Astrocyte (in vitro differentiated cells and primary cell): ENCODE measurements at regions not wholly inside any gene's neighbourhood (a gene's known extent, or its start where the extent isn't known, plus 50 kb on each side); places are given as distances from the start of the nearest gene placed in this dataset.

Experiments
- DNase-seq: peaks from one replicate; pipeline ENCODE4 v3.0.0-alpha.2; 2010; ENCODE audit warnings: low read depth
- FAIRE-seq: peaks from 2 replicates; lab custom pipeline; 2011; peaks lifted over from hg19 to GRCh38; lab: Jason Lieb, UNC
- H2AFZ ChIP-seq: 2 replicates; pipeline ENCODE4 v1.6.0; 2012; ENCODE audit warnings: low read depth, low read length, inconsistent platforms
- H3K27ac ChIP-seq: 2 replicates; pipeline ENCODE4 v1.5.1; 2011; ENCODE audit warnings: low read depth, low read length, inconsistent platforms
- H3K27me3 ChIP-seq: 2 replicates; pipeline ENCODE4 v1.6.0; 2011; ENCODE audit warnings: low read length, inconsistent platforms; ENCODE audit not compliant: insufficient read depth
- H3K36me3 ChIP-seq: 2 replicates; pipeline ENCODE4 v1.5.1; 2011; ENCODE audit warnings: low read length, inconsistent platforms; ENCODE audit not compliant: insufficient read depth
- H3K4me1 ChIP-seq: 2 replicates; pipeline ENCODE4 v1.5.1; 2011; ENCODE audit warnings: low read length, inconsistent platforms; ENCODE audit not compliant: insufficient read depth
- H3K4me2 ChIP-seq: 2 replicates; pipeline ENCODE4 v1.6.0; 2012; ENCODE audit warnings: low read length, inconsistent platforms
- H3K4me3 ChIP-seq: 2 replicates; pipeline ENCODE4 v1.5.1; 2011; ENCODE audit warnings: low read depth, mild to moderate bottlenecking, low read length, inconsistent platforms; ENCODE audit not compliant: insufficient read depth
- H3K79me2 ChIP-seq: 2 replicates; pipeline ENCODE4 v1.6.0; 2012; ENCODE audit warnings: mild to moderate bottlenecking, low read length, inconsistent platforms; ENCODE audit not compliant: insufficient read depth
- H3K9ac ChIP-seq: 2 replicates; pipeline ENCODE4 v1.6.0; 2012; ENCODE audit warnings: mild to moderate bottlenecking, low read length, inconsistent platforms
- H3K9me3 ChIP-seq: 2 replicates; pipeline ENCODE4 v1.5.1; 2012; ENCODE audit warnings: low read depth, mild to moderate bottlenecking, low read length, inconsistent platforms; ENCODE audit not compliant: insufficient read depth
- H4K20me1 ChIP-seq: 2 replicates; pipeline ENCODE4 v1.6.0; 2012; ENCODE audit warnings: low read length, inconsistent platforms; ENCODE audit not compliant: insufficient read depth
- H3K27ac Mint-ChIP-seq: one replicate; pipeline ENCODE4 v1.8.0; 2021; ENCODE audit warnings: mild to moderate bottlenecking, mixed read lengths; ENCODE audit not compliant: unreplicated experiment
- H3K27me3 Mint-ChIP-seq: one replicate; pipeline ENCODE4 v1.8.0; 2021; ENCODE audit warnings: low read depth, mixed read lengths; ENCODE audit not compliant: unreplicated experiment
- H3K36me3 Mint-ChIP-seq: one replicate; pipeline ENCODE4 v1.8.0; 2021; ENCODE audit warnings: low read depth, mixed read lengths; ENCODE audit not compliant: unreplicated experiment
- H3K4me1 Mint-ChIP-seq: one replicate; pipeline ENCODE4 v1.8.0; 2021; ENCODE audit warnings: low read depth, mixed read lengths; ENCODE audit not compliant: unreplicated experiment
- H3K4me3 Mint-ChIP-seq: one replicate; pipeline ENCODE4 v1.8.0; 2021; ENCODE audit warnings: mild to moderate bottlenecking, moderate library complexity, mixed read lengths; ENCODE audit not compliant: unreplicated experiment
- H3K9me3 Mint-ChIP-seq: one replicate; pipeline ENCODE4 v1.8.0; 2021; ENCODE audit warnings: mild to moderate bottlenecking, mixed read lengths; ENCODE audit not compliant: unreplicated experiment
- EZH2 ChIP-seq: IDR thresholded peaks from 2 replicates; pipeline ENCODE4 v1.6.1; 2012; ENCODE audit warnings: mild to moderate bottlenecking, low read length, inconsistent platforms; ENCODE audit not compliant: insufficient read depth
- TF ChIP-seq, protein P1 (sequence below): IDR thresholded peaks from 2 replicates; pipeline ENCODE4 v1.5.1; 2011; ENCODE audit warnings: low read depth, mild to moderate bottlenecking, inconsistent platforms, low read length, moderate library complexity; ENCODE audit not compliant: insufficient read depth

DNA sequence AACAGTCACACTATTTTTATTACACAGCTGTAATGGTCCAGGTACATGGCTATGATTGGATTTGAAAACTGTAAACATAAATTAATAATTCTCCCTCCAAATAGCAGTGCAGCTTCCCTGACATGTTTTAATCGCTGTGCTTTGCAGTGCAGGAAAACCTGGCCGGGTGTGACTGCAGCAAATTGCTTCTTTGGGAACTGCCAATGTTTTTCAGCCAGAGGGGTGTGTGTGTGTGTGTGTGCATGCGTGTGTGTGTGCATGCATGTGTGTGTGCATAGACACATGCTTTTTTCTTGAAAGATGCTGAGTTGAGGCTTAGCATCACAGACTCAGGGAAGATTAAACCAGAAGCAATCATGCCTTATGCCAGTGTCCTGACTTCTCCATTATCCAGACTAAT is 231.2 kb downstream of the PRDM2 start:
- Histone ChIP-seq H3K9ac (no peak overlapping the region), H4K20me1 (no peaks in the 10 kb centered on the region), H3K4me2 (no peak overlapping the region), H3K4me1 (no peaks in the 10 kb centered on the region), H3K79me2 (no peaks in the 10 kb centered on the region), H3K9me3 (no peaks in the 10 kb centered on the region), H3K27me3 (no peaks in the 10 kb centered on the region), H3K4me3 (no peak overlapping the region), H2AFZ (no peak overlapping the region), H3K27ac (no peak overlapping the region), H3K36me3 (no peaks in the 10 kb centered on the region)
- Mint-ChIP-seq H3K4me1 (no peaks in the 10 kb centered on the region), H3K9me3 (no peaks in the 10 kb centered on the region), H3K27me3 (peaks cover 22% of the 10 kb centered on the region), H3K36me3 (no peaks in the 10 kb centered on the region), H3K27ac (no peak overlapping the region), H3K4me3 (no peak overlapping the region)
- DNase-seq (no peak), FAIRE-seq (no peak)
- TF ChIP-seq, protein P1, sequence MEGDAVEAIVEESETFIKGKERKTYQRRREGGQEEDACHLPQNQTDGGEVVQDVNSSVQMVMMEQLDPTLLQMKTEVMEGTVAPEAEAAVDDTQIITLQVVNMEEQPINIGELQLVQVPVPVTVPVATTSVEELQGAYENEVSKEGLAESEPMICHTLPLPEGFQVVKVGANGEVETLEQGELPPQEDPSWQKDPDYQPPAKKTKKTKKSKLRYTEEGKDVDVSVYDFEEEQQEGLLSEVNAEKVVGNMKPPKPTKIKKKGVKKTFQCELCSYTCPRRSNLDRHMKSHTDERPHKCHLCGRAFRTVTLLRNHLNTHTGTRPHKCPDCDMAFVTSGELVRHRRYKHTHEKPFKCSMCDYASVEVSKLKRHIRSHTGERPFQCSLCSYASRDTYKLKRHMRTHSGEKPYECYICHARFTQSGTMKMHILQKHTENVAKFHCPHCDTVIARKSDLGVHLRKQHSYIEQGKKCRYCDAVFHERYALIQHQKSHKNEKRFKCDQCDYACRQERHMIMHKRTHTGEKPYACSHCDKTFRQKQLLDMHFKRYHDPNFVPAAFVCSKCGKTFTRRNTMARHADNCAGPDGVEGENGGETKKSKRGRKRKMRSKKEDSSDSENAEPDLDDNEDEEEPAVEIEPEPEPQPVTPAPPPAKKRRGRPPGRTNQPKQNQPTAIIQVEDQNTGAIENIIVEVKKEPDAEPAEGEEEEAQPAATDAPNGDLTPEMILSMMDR = no peak
- TF ChIP-seq EZH2 = no peak

DNA sequence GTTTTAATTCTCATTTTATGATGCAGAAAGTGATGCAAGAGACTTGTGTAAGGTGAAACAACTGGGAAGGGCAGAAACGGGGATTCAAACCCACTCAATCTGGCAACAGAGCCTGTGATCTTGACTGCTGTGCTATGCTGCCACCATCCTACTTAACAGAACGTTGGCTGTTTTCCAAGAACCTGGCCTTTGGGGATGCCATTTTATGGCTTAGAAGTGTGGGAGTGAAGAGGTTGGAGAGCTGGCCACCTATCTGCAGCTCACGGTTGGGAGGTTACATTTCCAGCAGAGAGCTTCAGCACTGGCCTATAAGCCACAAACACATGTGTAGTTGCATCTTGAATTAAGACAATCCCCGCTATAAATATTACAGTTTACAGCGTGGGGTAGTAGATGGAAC is 235.3 kb downstream of the PRDM2 start:
- Mint-ChIP-seq H3K36me3 (no peaks in the 10 kb centered on the region), H3K4me1 (no peaks in the 10 kb centered on the region), H3K27me3 (peaks cover 5% of the 10 kb centered on the region), H3K4me3 (no peak overlapping the region), H3K27ac (no peak overlapping the region), H3K9me3 (peaks cover 4% of the 10 kb centered on the region)
- FAIRE-seq = no peak
- no peak overlapping the region for H3K4me2 ChIP-seq
- H3K4me1 ChIP-seq = no peaks in the 10 kb centered on the region
- no peak overlapping the region for H3K4me3 ChIP-seq
- no peaks in the 10 kb centered on the region for H4K20me1 ChIP-seq
- no peaks in the 10 kb centered on the region for H3K27me3 ChIP-seq
- DNase-seq = no peak
- TF ChIP-seq, protein P1 = no peak
- TF ChIP-seq EZH2 = no peak
- no peak overlapping the region for H2AFZ ChIP-seq
- H3K27ac ChIP-seq = no peak overlapping the region
- no peaks in the 10 kb centered on the region for H3K36me3 ChIP-seq
- H3K9me3 ChIP-seq = no peaks in the 10 kb centered on the region
- H3K79me2 ChIP-seq = no peaks in the 10 kb centered on the region
- H3K9ac ChIP-seq = no peak overlapping the region

DNA sequence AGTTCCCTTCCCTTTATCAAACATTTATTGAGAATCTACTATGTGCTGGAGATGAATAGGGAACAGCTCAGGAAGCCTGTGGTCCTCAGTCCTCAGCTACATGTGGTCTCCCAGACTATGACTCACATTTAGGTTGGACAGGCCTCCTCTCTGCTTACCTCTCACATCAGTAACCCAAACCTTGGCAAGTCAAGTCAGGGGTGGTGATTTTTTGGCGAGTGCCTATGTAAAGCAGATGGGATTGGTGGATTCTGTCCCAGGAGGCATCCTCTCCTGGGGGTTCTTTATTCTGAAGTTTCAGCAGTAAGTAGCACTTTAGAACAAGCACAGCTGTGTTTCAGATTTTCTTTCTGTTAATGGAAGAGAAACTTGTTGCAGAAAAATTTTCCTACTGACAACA is 241.3 kb downstream of the PRDM2 start:
- no peak for DNase-seq
- Mint-ChIP-seq H3K27ac (no peak overlapping the region), H3K4me3 (no peak overlapping the region), H3K27me3 (peaks cover 5% of the 10 kb centered on the region), H3K4me1 (no peaks in the 10 kb centered on the region), H3K9me3 (peaks cover 4% of the 10 kb centered on the region), H3K36me3 (no peaks in the 10 kb centered on the region)
- Histone ChIP-seq H3K4me2 (no peak overlapping the region), H3K36me3 (no peaks in the 10 kb centered on the region), H2AFZ (no peak overlapping the region), H3K27me3 (no peaks in the 10 kb centered on the region), H3K9me3 (peaks cover 3% of the 10 kb centered on the region), H4K20me1 (no peaks in the 10 kb centered on the region), H3K4me3 (no peak overlapping the region), H3K4me1 (no peaks in the 10 kb centered on the region), H3K9ac (no peak overlapping the region), H3K79me2 (no peaks in the 10 kb centered on the region), H3K27ac (no peak overlapping the region)
- TF ChIP-seq, protein P1 = no peak
- TF ChIP-seq EZH2 = no peak
- FAIRE-seq = no peak
